ENCODE measurements at regions not wholly inside any gene's neighbourhood (a gene's known extent, or its start where the extent isn't known, plus 50 kb on each side); places are given as distances from the start of the nearest gene placed in this dataset.

- FAIRE-seq (no peak), DNase-seq (ENCODE audit: low spot score) (no peak)
These were observed 450.1 kb downstream of the LPIN1 start for GRCh38 chr2:12196495-12196894.

- FAIRE-seq, result no peak
- no peak for DNase-seq (ENCODE audit: low spot score)
These were observed 450.7 kb downstream of the LPIN1 start for GRCh38 chr2:12197133-12197532.

- FAIRE-seq (no peak), DNase-seq (ENCODE audit: low spot score) (no peak)
These were observed 453.2 kb downstream of the LPIN1 start for GRCh38 chr2:12199491-12200211.

- DNase-seq (ENCODE audit: low spot score), result no peak
- FAIRE-seq, result no peak
These were observed 454.9 kb downstream of the LPIN1 start for GRCh38 chr2:12201369-12201768.

GRCh38 chr2:12202313-12203075 is 456.1 kb downstream of the LPIN1 start:
- no peak for FAIRE-seq
- DNase-seq (ENCODE audit: low spot score), result no peak

- DNase-seq (ENCODE audit: low spot score), result no peak
- FAIRE-seq, result no peak
These were observed 457.1 kb downstream of the LPIN1 start for GRCh38 chr2:12203528-12203927.

- DNase-seq (ENCODE audit: low spot score) (no peak), FAIRE-seq (no peak)
These were observed 458.7 kb downstream of the LPIN1 start for GRCh38 chr2:12205086-12205485.

GRCh38 chr2:12207491-12207890 is 461.1 kb downstream of the LPIN1 start:
- no peak for DNase-seq (ENCODE audit: low spot score)
- no peak for FAIRE-seq

- no peak for DNase-seq (ENCODE audit: low spot score)
- no peak for FAIRE-seq
These were observed 463.8 kb downstream of the LPIN1 start for GRCh38 chr2:12210016-12210933.

GRCh38 chr2:12211326-12212175 is 465.1 kb downstream of the LPIN1 start:
- DNase-seq (ENCODE audit: low spot score) (no peak), FAIRE-seq (no peak)

GRCh38 chr2:12212841-12213597 is 466.6 kb downstream of the LPIN1 start:
- FAIRE-seq, result no peak
- no peak for DNase-seq (ENCODE audit: low spot score)

- DNase-seq (ENCODE audit: low spot score) (no peak), FAIRE-seq (no peak)
These were observed 470.7 kb downstream of the LPIN1 start for GRCh38 chr2:12217175-12217574.

GRCh38 chr2:12219761-12220160 is 473.3 kb downstream of the LPIN1 start:
- no peak for FAIRE-seq
- no peak for DNase-seq (ENCODE audit: low spot score)

GRCh38 chr2:12221584-12221983 is 475.2 kb downstream of the LPIN1 start:
- FAIRE-seq (no peak), DNase-seq (ENCODE audit: low spot score) (no peak)

GRCh38 chr2:12222554-12222953 is 476.1 kb downstream of the LPIN1 start:
- FAIRE-seq (no peak), DNase-seq (ENCODE audit: low spot score) (no peak)

- DNase-seq (ENCODE audit: low spot score) (no peak), FAIRE-seq (no peak)
These were observed 477.3 kb downstream of the LPIN1 start for GRCh38 chr2:12223732-12224131.

GRCh38 chr2:12226653-12227052 is 480.2 kb downstream of the LPIN1 start:
- no peak for FAIRE-seq

GRCh38 chr2:12227941-12228608 is 481.6 kb downstream of the LPIN1 start:
- FAIRE-seq (no peak), DNase-seq (ENCODE audit: low spot score) (no peak)

More at GRCh38 chr2:12226653-12227052, 480.2 kb downstream of the LPIN1 start:
- DNase-seq (ENCODE audit: low spot score), result no peak

- no peak for FAIRE-seq
These were observed 484.9 kb downstream of the LPIN1 start for GRCh38 chr2:12231288-12231687.

GRCh38 chr2:12232876-12233275 is 483.9 kb upstream of the TRIB2 start:
- DNase-seq (ENCODE audit: low spot score) (no peak), FAIRE-seq (no peak)

More at GRCh38 chr2:12231288-12231687, 484.9 kb downstream of the LPIN1 start:
- no peak for DNase-seq (ENCODE audit: low spot score)

Data from RCC 7860 (cell line).